Esophagus muscularis mucosa (tissue), 4 donors: ENCODE measurements at regions not wholly inside any gene's neighbourhood (a gene's known extent, or its start where the extent isn't known, plus 50 kb on each side); places are given as distances from the start of the nearest gene placed in this dataset.
"Not testable (repeated sequence)": the region's sequence is repeated elsewhere in the genome, so short reads cannot be mapped to it uniquely, and the experiment has no call there.

ENCODE experiments used
- EP300 ChIP-seq: sonication (generic); formaldehyde crosslinking; IDR thresholded peaks from one replicate; pipeline ENCODE4 v1.6.1; 2017; ENCODE audit warnings: antibody characterized with exemption
- POLR2A ChIP-seq: fragments of 450-650 bp; IDR thresholded peaks from one replicate; pipeline ENCODE4 v1.6.1; 2017; ENCODE audit warnings: antibody characterized with exemption, moderate library complexity, mild to moderate bottlenecking, low read depth
- POLR2AphosphoS5 ChIP-seq, 2 donors: sonication (generic); formaldehyde crosslinking; IDR thresholded peaks; one replicate each; pipeline ENCODE4 v1.6.1; 2017; ENCODE audit warnings: antibody characterized with exemption in 2 of 2
- TF ChIP-seq, protein P1 (sequence below), 3 experiments: fragments of 200-600 bp in 2 of 3; fragments of 450-650 bp in 1 of 3; sonication (generic) in 2 of 3; IDR thresholded peaks; one replicate each; pipeline ENCODE4 v1.5.1; 2017 to 2019; ENCODE audit warnings: antibody characterized with exemption in 3 of 3, mild to moderate bottlenecking in 2 of 3, moderate library complexity in 1 of 3

DNA sequence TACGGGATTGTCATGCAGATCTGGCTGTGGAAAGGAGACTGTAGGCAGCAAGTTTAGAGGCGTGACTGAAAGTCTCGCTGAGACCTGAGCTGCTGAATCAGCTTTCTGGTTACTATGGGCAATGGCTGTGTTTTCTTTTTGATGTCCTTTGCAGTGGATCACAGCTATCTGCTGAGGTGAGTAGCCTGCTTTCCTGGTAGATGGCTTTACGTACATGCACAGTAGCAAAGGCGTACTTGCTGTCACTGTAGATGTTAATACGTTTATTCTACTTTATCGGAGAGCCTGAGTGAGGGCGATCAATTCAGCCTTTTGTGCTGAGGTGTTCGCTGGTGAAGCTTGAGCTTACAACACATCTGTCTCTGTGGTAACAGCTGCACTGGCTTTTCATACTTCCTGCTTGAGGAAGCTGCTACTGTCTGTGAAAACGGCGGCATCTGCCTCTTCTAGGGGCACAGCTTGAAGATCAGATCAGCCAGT lies 92.9 kb upstream of the FAM90A1 start:
- TF ChIP-seq POLR2A; EP300; POLR2AphosphoS5 (IDR thresholded peaks at IDR 0.05): not testable (repeated sequence)
- TF ChIP-seq, protein P1, sequence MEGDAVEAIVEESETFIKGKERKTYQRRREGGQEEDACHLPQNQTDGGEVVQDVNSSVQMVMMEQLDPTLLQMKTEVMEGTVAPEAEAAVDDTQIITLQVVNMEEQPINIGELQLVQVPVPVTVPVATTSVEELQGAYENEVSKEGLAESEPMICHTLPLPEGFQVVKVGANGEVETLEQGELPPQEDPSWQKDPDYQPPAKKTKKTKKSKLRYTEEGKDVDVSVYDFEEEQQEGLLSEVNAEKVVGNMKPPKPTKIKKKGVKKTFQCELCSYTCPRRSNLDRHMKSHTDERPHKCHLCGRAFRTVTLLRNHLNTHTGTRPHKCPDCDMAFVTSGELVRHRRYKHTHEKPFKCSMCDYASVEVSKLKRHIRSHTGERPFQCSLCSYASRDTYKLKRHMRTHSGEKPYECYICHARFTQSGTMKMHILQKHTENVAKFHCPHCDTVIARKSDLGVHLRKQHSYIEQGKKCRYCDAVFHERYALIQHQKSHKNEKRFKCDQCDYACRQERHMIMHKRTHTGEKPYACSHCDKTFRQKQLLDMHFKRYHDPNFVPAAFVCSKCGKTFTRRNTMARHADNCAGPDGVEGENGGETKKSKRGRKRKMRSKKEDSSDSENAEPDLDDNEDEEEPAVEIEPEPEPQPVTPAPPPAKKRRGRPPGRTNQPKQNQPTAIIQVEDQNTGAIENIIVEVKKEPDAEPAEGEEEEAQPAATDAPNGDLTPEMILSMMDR (IDR thresholded peaks at IDR 0.05): not testable (repeated sequence)
